Neural crest cell (in vitro differentiated cells): ENCODE measurements at regions not wholly inside any gene's neighbourhood (a gene's known extent, or its start where the extent isn't known, plus 50 kb on each side); places are given as distances from the start of the nearest gene placed in this dataset.
"Not testable (repeated sequence)": the region's sequence is repeated elsewhere in the genome, so short reads cannot be mapped to it uniquely, and the experiment has no call there.

Experiments used
- DNase-seq: peaks from one replicate; pipeline ENCODE4 v3.0.0; 2021; ENCODE audit warnings: low read depth, mixed read lengths, low spot score
- H3K27ac Mint-ChIP-seq: one replicate; pipeline ENCODE4 v1.8.0; 2021; ENCODE audit warnings: mild to moderate bottlenecking, mixed read lengths; ENCODE audit not compliant: unreplicated experiment
- H3K27me3 Mint-ChIP-seq: 2 replicates; pipeline ENCODE4 v1.8.0; 2021; ENCODE audit warnings: low read depth, mild to moderate bottlenecking, mixed read lengths
- H3K36me3 Mint-ChIP-seq: 2 replicates; pipeline ENCODE4 v1.8.0; 2021; ENCODE audit warnings: low read depth, mild to moderate bottlenecking, mixed read lengths
- H3K4me1 Mint-ChIP-seq: 2 replicates; pipeline ENCODE4 v1.8.0; 2021; ENCODE audit warnings: mixed read lengths
- H3K4me3 Mint-ChIP-seq: one replicate; pipeline ENCODE4 v1.8.0; 2021; ENCODE audit warnings: mild to moderate bottlenecking, mixed read lengths
- H3K9me3 Mint-ChIP-seq: 2 replicates; pipeline ENCODE4 v1.8.0; 2021; ENCODE audit warnings: mixed read lengths
- CTCF ChIP-seq: fragments of 200-600 bp; sonication (generic); conservative IDR thresholded peaks from 2 replicates; pipeline ENCODE4 v1.5.0; 2021; ENCODE audit warnings: antibody characterized with exemption, mild to moderate bottlenecking

DNA sequence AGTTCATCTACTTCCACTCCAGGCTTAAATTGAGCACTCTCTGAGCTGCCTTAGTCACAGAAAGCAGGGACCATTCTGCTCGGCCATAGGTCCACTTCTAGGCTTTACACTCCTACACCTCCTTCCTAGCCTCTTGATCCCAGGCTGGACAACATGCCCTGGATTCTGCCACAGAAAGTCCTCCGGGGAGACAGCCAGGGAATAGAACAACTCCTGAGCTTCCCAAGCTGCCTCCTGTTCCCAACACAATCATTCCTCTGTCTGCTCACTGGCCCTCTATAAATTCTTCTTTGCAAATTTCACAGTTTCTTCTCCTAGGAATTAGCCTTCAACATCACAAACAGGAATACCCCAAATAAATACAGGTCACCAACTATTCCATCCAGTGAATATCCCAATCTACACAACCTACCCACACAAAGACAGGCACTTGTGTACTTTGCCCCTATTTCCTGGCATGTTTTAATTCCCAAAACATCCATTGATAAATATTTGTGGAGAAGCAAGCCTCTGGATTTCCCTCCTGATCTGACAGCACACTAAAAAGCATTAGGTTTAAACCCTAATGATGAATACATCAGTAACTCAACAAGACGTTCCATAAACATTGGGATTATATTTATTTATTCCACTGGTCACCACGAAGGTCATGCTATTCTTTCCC is 125.5 kb downstream of the ENC1 start:
- no peak for TF ChIP-seq CTCF
- Mint-ChIP-seq H3K4me1 (peaks cover 30% of the 10 kb centered on the region), H3K36me3 (no peaks in the 10 kb centered on the region), H3K9me3 (no peaks in the 10 kb centered on the region), H3K27me3 (no peaks in the 10 kb centered on the region), H3K4me3 (no peak overlapping the region), H3K27ac (no peak overlapping the region)
- no peak for DNase-seq

GRCh38 chr5:74511770-74512169 is 128.8 kb downstream of the ENC1 start:
- H3K9me3 Mint-ChIP-seq, H3K27ac Mint-ChIP-seq, H3K27me3 Mint-ChIP-seq, H3K4me3 Mint-ChIP-seq, H3K36me3 Mint-ChIP-seq, DNase-seq: not testable (repeated sequence)
- H3K4me1 Mint-ChIP-seq = peaks cover 18% of the 10 kb centered on the region

DNA sequence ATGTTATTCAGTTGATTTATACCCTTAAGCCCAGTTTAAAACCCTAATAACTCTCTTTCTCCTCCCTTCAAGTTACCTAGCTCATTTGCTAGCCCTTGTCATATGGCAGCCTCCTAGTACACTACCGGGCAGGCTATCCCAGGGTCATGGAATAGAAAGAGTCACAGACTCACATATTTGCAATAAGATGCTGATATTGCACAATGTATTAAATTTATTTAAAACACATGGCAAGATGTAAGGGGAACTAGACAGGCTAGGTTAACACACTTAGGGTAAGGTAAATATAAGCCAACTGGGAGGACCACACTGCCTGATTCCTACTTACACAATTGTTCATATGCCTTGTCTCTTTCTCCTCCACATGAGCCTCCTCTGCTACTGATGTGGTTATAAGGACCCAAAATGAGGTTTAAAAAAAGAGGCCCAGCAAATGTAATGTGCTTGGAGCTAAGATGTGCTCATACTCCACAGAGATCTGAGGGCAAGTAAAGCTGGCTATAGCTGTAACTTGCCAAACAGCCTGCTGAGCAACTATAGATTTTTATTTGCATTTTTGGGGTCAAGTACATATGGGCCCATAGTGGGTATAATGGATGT is 130.0 kb downstream of the ENC1 start:
- H3K27me3 Mint-ChIP-seq = no peaks in the 10 kb centered on the region
- DNase-seq = no peak
- TF ChIP-seq CTCF = no peak
- H3K4me3 Mint-ChIP-seq = no peak overlapping the region
- H3K4me1 Mint-ChIP-seq = peaks cover 11% of the 10 kb centered on the region
- H3K36me3 Mint-ChIP-seq = no peaks in the 10 kb centered on the region
- no peaks in the 10 kb centered on the region for H3K9me3 Mint-ChIP-seq
- no peak overlapping the region for H3K27ac Mint-ChIP-seq

DNA sequence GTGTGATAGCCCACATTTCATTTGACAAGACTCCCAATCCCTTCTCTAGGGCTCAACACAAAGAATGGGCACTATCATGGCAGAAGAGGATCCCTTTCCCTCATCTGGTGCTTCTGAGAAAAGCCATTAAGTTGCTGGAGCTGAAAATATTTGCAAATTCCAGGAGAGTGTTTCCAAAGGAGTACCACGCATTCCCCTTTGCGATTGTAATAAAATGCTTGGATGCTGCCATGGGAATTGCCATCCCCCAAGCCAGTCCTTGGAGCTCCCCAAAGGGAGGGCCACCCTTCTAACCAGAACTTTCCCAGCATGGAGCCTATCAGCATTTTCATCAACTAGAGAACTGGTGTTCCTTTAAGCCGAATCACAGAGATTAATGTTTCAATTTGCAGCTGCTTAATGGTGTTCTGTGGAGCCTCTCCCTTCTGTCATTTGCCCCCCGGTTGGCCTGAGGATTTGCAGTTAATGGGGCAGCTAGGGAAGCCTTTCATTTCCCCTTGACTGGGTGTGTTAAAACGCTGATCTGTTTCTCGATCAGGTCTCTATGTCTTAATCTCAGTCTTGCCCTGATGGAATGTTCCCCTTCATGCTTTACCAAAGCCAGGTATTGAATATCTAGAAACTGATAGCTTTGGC is 133.0 kb downstream of the ENC1 start:
- no peak for DNase-seq
- H3K27ac Mint-ChIP-seq = no peak overlapping the region
- H3K36me3 Mint-ChIP-seq = no peaks in the 10 kb centered on the region
- H3K27me3 Mint-ChIP-seq = no peaks in the 10 kb centered on the region
- no peak for TF ChIP-seq CTCF
- no peak overlapping the region for H3K4me3 Mint-ChIP-seq
- H3K4me1 Mint-ChIP-seq = peaks cover 5% of the 10 kb centered on the region
- no peaks in the 10 kb centered on the region for H3K9me3 Mint-ChIP-seq

DNA sequence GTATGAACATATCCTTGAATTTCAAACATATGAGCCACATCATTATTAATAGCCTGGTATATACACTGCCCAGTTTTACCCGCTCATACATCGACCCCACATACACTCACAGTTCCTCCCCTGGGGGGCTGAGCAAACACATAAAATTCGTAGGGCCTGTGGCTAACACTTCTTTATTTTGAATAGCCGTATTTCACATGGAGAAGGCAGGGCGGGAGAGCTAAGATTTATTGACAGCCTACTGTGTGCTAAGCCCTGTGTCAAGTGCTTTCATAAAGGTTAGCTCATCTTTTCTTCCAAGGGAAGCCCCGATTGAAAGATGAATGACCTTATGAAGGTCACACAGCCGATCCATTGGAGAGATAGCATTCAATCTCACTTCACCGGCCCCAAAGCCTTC is 134.4 kb downstream of the ENC1 start:
- H3K27me3 Mint-ChIP-seq = no peaks in the 10 kb centered on the region
- peaks cover 16% of the 10 kb centered on the region for H3K4me1 Mint-ChIP-seq
- H3K9me3 Mint-ChIP-seq = no peaks in the 10 kb centered on the region
- no peak overlapping the region for H3K4me3 Mint-ChIP-seq
- no peak overlapping the region for H3K27ac Mint-ChIP-seq
- DNase-seq = no peak
- no peak for TF ChIP-seq CTCF
- H3K36me3 Mint-ChIP-seq = no peaks in the 10 kb centered on the region

GRCh38 chr5:74504463-74504862 is 136.1 kb downstream of the ENC1 start:
- DNase-seq = no peak
- Mint-ChIP-seq H3K4me3 (no peak overlapping the region), H3K27ac (no peak overlapping the region), H3K4me1 (peaks cover 32% of the 10 kb centered on the region), H3K9me3 (no peaks in the 10 kb centered on the region), H3K27me3 (no peaks in the 10 kb centered on the region), H3K36me3 (no peaks in the 10 kb centered on the region)
- no peak for TF ChIP-seq CTCF
